Prostate gland (tissue), 2 donors: ENCODE measurements at regions not wholly inside any gene's neighbourhood (a gene's known extent, or its start where the extent isn't known, plus 50 kb on each side); places are given as distances from the start of the nearest gene placed in this dataset.

Source experiments
- DNase-seq: peaks from one replicate; pipeline ENCODE4 v3.0.0-alpha.2; 2019; ENCODE audit warnings: low spot score
- H3K27ac ChIP-seq, 2 donors: fragments of 200-600 bp; sonication (generic); 2 replicates each; pipeline ENCODE4 v1.5.1; 2017 to 2019
- H3K27me3 ChIP-seq: fragments of 200-600 bp; sonication (generic); replicated peaks from 2 replicates; pipeline ENCODE4 v1.5.1; 2019; ENCODE audit not compliant: insufficient read depth
- H3K36me3 ChIP-seq, 2 donors: fragments of 200-600 bp; sonication (generic); 1 replicate in 1 of 2; 2 replicates in 1 of 2; pipeline versions ENCODE4 v1.5.1 to v1.8.1; 2017 to 2019
- H3K4me1 ChIP-seq: fragments of 200-600 bp; sonication (generic); replicated peaks from 2 replicates; pipeline ENCODE4 v1.5.1; 2019
- H3K4me3 ChIP-seq, 2 donors: fragments of 200-600 bp; sonication (generic); 2 replicates each; pipeline ENCODE4 v1.5.1; 2017 to 2019
- H3K9me3 ChIP-seq: fragments of 200-600 bp; sonication (generic); 2 replicates; pipeline ENCODE4 v1.5.1; 2017
- CTCF ChIP-seq, 4 experiments: fragments of 200-600 bp in 2 of 4; fragments of 450-650 bp in 2 of 4; sonication (generic) in 2 of 4; IDR thresholded peaks; 1 replicate in 3 of 4; 2 replicates in 1 of 4; pipeline ENCODE4 v1.5.1; 2016 to 2019; ENCODE audit warnings: antibody characterized with exemption in 4 of 4, mild to moderate bottlenecking in 2 of 4, moderate library complexity in 2 of 4
- POLR2A ChIP-seq: fragments of 450-650 bp; IDR thresholded peaks from one replicate; pipeline ENCODE4 v1.6.1; 2016; ENCODE audit warnings: antibody characterized with exemption, mild to moderate bottlenecking
- POLR2AphosphoS5 ChIP-seq: sonication (generic); formaldehyde crosslinking; IDR thresholded peaks from one replicate; pipeline ENCODE4 v1.6.1; 2017; ENCODE audit warnings: antibody characterized with exemption
- WGBS: methylation state at CpG from one replicate; pipeline ENCODE4 v1.1.5; 2018; 5-methylcytosine and 5-hydroxymethylcytosine counted together
- intact Hi-C: fragments of 100-400 bp; cut with DNase I; formaldehyde crosslinking; loops from one replicate; pipeline ENCODE4 v1.14.2; 2022

- Histone ChIP-seq H3K27ac (peak overlapping the region; percentile 33 to 53), H3K27me3 (no peaks in the 10 kb centered on the region), H3K36me3 (no peaks in the 10 kb centered on the region), H3K4me3 (no peak overlapping the region), H3K9me3 (no peaks in the 10 kb centered on the region), H3K4me1 (peaks cover 4% of the 10 kb centered on the region)
- 77% methylated on average over 3 of the region's 3 CpGs for WGBS
- DNase-seq: no peak
- intact Hi-C loops: no loop called here
- no peak for TF ChIP-seq POLR2AphosphoS5
- no peak for TF ChIP-seq CTCF (IDR thresholded peaks at IDR 0.05)
- no peak for TF ChIP-seq POLR2A
Measured at GRCh38 chr3:154970797-154971196, 109.3 kb upstream of the MME start.

- WGBS: 86% methylated on average over 2 of the region's 2 CpGs
- H3K4me1 ChIP-seq: peaks cover 4% of the 10 kb centered on the region
- intact Hi-C loops: no loop called here
- no peak overlapping the region for H3K27ac ChIP-seq
- TF ChIP-seq POLR2A (no peak), CTCF (IDR thresholded peaks at IDR 0.05) (no peak), POLR2AphosphoS5 (no peak)
- H3K4me3 ChIP-seq: no peak overlapping the region
- H3K36me3 ChIP-seq: no peaks in the 10 kb centered on the region
- no peaks in the 10 kb centered on the region for H3K27me3 ChIP-seq
- no peaks in the 10 kb centered on the region for H3K9me3 ChIP-seq
- no peak for DNase-seq
Measured at GRCh38 chr3:154969366-154969765, 110.8 kb upstream of the MME start.

- H3K27me3 ChIP-seq: no peaks in the 10 kb centered on the region
- intact Hi-C loops: no loop called here
Measured at GRCh38 chr3:154967090-154967489, 113.0 kb upstream of the MME start.

GRCh38 chr3:154956815-154957214 lies 123.3 kb upstream of the MME start:
- Histone ChIP-seq H3K36me3 (no peaks in the 10 kb centered on the region), H3K4me3 (no peak overlapping the region), H3K27ac (no peak overlapping the region), H3K4me1 (no peaks in the 10 kb centered on the region), H3K27me3 (no peaks in the 10 kb centered on the region), H3K9me3 (no peaks in the 10 kb centered on the region)
- WGBS: 56% methylated on average over 1 of the region's 1 CpG
- DNase-seq: no peak
- intact Hi-C loops: no loop called here
- TF ChIP-seq POLR2AphosphoS5: no peak
- TF ChIP-seq POLR2A: no peak
- no peak for TF ChIP-seq CTCF (IDR thresholded peaks at IDR 0.05)

More at GRCh38 chr3:154967090-154967489, 113.0 kb upstream of the MME start:
- no peak for DNase-seq
- Histone ChIP-seq H3K4me3 (no peak overlapping the region), H3K36me3 (no peaks in the 10 kb centered on the region), H3K9me3 (no peaks in the 10 kb centered on the region), H3K4me1 (peaks cover 4% of the 10 kb centered on the region), H3K27ac (no peak overlapping the region)
- no peak for TF ChIP-seq POLR2AphosphoS5
- no peak for TF ChIP-seq CTCF (IDR thresholded peaks at IDR 0.05)
- no peak for TF ChIP-seq POLR2A

- 88% methylated on average over 2 of the region's 2 CpGs for WGBS
- H3K27me3 ChIP-seq: no peaks in the 10 kb centered on the region
- no peaks in the 10 kb centered on the region for H3K9me3 ChIP-seq
- no peaks in the 10 kb centered on the region for H3K36me3 ChIP-seq
- TF ChIP-seq CTCF (IDR thresholded peaks at IDR 0.05) (no peak), POLR2AphosphoS5 (no peak), POLR2A (no peak)
- H3K4me3 ChIP-seq: no peak overlapping the region
- no peak for DNase-seq
- intact Hi-C loops: no loop called here
- no peak overlapping the region for H3K27ac ChIP-seq
- no peaks in the 10 kb centered on the region for H3K4me1 ChIP-seq
Measured at GRCh38 chr3:154955907-154956533, 124.1 kb upstream of the MME start.
